ENCODE measurements at regions not wholly inside any gene's neighbourhood (a gene's known extent, or its start where the extent isn't known, plus 50 kb on each side); places are given as distances from the start of the nearest gene placed in this dataset.
A peak's percentile ranks its signal among the peaks of the same experiment; 100 is the strongest.

DNA sequence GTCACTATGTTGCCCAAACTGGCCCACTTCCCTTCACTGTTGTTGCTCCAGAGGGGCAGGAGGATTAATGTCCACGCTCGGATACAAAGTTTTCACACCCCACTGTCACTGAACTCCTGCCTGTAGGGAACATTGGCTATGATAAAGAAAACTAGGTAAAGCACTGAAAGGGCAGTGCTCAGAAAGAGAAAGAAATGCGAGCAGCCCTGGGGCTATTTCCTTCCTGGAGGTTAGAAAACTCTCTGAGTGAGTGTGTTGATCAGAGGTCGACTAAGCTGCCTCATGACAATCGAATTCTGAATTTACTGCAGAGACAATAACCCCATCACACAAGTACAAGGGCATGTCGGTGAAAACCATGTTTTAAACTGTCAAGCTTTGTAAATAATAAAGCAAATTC, 227.2 kb upstream of the PITRM1 start:
- Histone ChIP-seq H3K4me3 (ENCODE audit: low read depth, low read length) (no peak overlapping the region), H3K27me3 (ENCODE audit: control insufficient read depth, insufficient read depth, low read length) (no peaks in the 10 kb centered on the region), H3K4me1 (ENCODE audit: control insufficient read depth, insufficient read depth, low read length, poor library complexity, severe bottlenecking) (no peaks in the 10 kb centered on the region), H3K27ac (ENCODE audit: insufficient read depth, low read length, poor library complexity, severe bottlenecking) (no peak overlapping the region), H3K9me3 (ENCODE audit: control insufficient read depth in 2 of 2, low read length in 2 of 2) (no peaks in the 10 kb centered on the region), H3K36me3 (ENCODE audit: control insufficient read depth, insufficient read depth, low read length) (no peaks in the 10 kb centered on the region)
- DNase-seq = no peak
- Mint-ChIP-seq H3K27ac (no peak overlapping the region), H3K4me3 (no peak overlapping the region), H3K27me3 (peaks cover 14% of the 10 kb centered on the region), H3K36me3 (no peaks in the 10 kb centered on the region), H3K4me1 (no peaks in the 10 kb centered on the region), H3K9me3 (peaks cover 0 to 1% (median 0%) of the 10 kb centered on the region in 7 donors)
- ATAC-seq (ENCODE audit: low read depth in 2 of 2) = no peak

GRCh38 chr10:3398825-3399646, 226.5 kb upstream of the PITRM1 start:
- Histone ChIP-seq H3K9me3 (ENCODE audit: control insufficient read depth in 2 of 2, low read length in 2 of 2) (no peaks in the 10 kb centered on the region), H3K36me3 (ENCODE audit: control insufficient read depth, insufficient read depth, low read length) (no peaks in the 10 kb centered on the region), H3K4me3 (ENCODE audit: low read depth, low read length) (no peak overlapping the region), H3K27ac (ENCODE audit: insufficient read depth, low read length, poor library complexity, severe bottlenecking) (no peak overlapping the region), H3K27me3 (ENCODE audit: control insufficient read depth, insufficient read depth, low read length) (no peaks in the 10 kb centered on the region), H3K4me1 (ENCODE audit: control insufficient read depth, insufficient read depth, low read length, poor library complexity, severe bottlenecking) (no peaks in the 10 kb centered on the region)
- Mint-ChIP-seq H3K9me3 (peaks cover 0 to 6% (median 0%) of the 10 kb centered on the region in 7 donors), H3K4me1 (no peaks in the 10 kb centered on the region), H3K27ac (no peak overlapping the region), H3K4me3 (no peak overlapping the region), H3K36me3 (no peaks in the 10 kb centered on the region), H3K27me3 (peaks cover 14% of the 10 kb centered on the region)
- no peak for ATAC-seq (ENCODE audit: low read depth in 2 of 2)
- no peak for DNase-seq

DNA sequence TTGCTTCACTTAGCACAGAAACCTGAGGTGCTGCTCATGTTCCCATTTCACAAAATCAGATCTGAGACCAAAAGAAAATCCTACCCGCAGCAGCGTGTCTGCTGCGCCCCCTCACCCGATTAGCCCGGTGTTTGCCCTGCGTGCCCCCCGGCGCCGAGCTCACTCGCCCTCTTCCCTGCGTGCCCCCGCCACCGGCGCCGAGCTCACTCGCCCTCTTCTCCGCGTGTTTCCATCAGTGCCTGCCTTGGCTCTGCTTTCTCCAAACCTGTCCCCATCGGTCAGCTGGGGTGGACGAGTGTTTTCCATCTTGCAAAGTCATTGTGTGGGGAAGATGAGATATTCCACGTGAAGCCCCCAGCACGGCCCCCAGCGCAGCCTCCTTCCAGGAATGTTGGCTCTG, 225.3 kb upstream of the PITRM1 start:
- DNase-seq (no peak), ATAC-seq (ENCODE audit: low read depth in 2 of 2) (no peak)
- Histone ChIP-seq H3K4me3 (ENCODE audit: low read depth, low read length) (no peak overlapping the region), H3K9me3 (ENCODE audit: control insufficient read depth in 2 of 2, low read length in 2 of 2) (no peaks in the 10 kb centered on the region), H3K27ac (ENCODE audit: insufficient read depth, low read length, poor library complexity, severe bottlenecking) (no peak overlapping the region), H3K27me3 (ENCODE audit: control insufficient read depth, insufficient read depth, low read length) (no peaks in the 10 kb centered on the region), H3K36me3 (ENCODE audit: control insufficient read depth, insufficient read depth, low read length) (no peaks in the 10 kb centered on the region), H3K4me1 (ENCODE audit: control insufficient read depth, insufficient read depth, low read length, poor library complexity, severe bottlenecking) (no peaks in the 10 kb centered on the region)
- Mint-ChIP-seq H3K27ac (no peak overlapping the region), H3K27me3 (peaks cover 12% of the 10 kb centered on the region), H3K4me1 (no peaks in the 10 kb centered on the region), H3K36me3 (no peaks in the 10 kb centered on the region), H3K4me3 (no peak overlapping the region), H3K9me3 (peaks cover 0 to 6% (median 0%) of the 10 kb centered on the region in 7 donors)

DNA sequence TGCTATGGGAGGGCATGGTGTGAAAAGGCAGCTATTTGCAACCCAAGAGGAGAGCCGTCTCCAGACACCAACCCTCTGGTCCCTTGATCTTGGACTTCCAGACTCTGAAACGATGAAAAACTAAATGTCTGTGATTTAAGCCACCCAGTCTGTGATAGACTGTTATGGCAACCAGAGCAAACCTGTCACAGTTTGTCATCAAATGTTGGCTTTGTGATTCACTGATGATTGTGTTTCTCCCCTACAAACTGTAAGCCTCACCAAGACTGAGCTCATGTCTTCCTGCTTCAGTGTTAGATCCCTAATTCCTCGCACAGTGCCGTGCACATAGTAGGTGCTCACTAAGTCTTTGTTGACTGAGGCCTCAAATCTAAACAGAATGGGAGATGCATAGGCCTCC, 224.6 kb upstream of the PITRM1 start:
- ATAC-seq (ENCODE audit: low read depth in 2 of 2) (no peak), DNase-seq (no peak)
- H3K4me3 ChIP-seq (ENCODE audit: low read depth, low read length) = no peak overlapping the region
- H3K4me1 ChIP-seq (ENCODE audit: control insufficient read depth, insufficient read depth, low read length, poor library complexity, severe bottlenecking) = no peaks in the 10 kb centered on the region
- no peaks in the 10 kb centered on the region for H3K36me3 ChIP-seq (ENCODE audit: control insufficient read depth, insufficient read depth, low read length)
- H3K9me3 ChIP-seq (ENCODE audit: control insufficient read depth in 2 of 2, low read length in 2 of 2) = no peaks in the 10 kb centered on the region
- Mint-ChIP-seq H3K36me3 (no peaks in the 10 kb centered on the region), H3K27ac (peak overlapping the region in 1 of 3 donors; percentile 43), H3K4me3 (no peak overlapping the region), H3K4me1 (no peaks in the 10 kb centered on the region), H3K27me3 (peaks cover 9% of the 10 kb centered on the region), H3K9me3 (peaks cover 0 to 6% (median 0%) of the 10 kb centered on the region in 7 donors)
- no peak overlapping the region for H3K27ac ChIP-seq (ENCODE audit: insufficient read depth, low read length, poor library complexity, severe bottlenecking)
- no peaks in the 10 kb centered on the region for H3K27me3 ChIP-seq (ENCODE audit: control insufficient read depth, insufficient read depth, low read length)

GRCh38 chr10:3396116-3396515, 223.5 kb upstream of the PITRM1 start:
- Mint-ChIP-seq H3K4me1 (no peaks in the 10 kb centered on the region), H3K4me3 (no peak overlapping the region), H3K9me3 (peaks cover 0 to 6% (median 0%) of the 10 kb centered on the region in 7 donors), H3K27ac (no peak overlapping the region), H3K27me3 (peaks cover 5% of the 10 kb centered on the region), H3K36me3 (no peaks in the 10 kb centered on the region)
- Histone ChIP-seq H3K4me3 (ENCODE audit: low read depth, low read length) (no peak overlapping the region), H3K27me3 (ENCODE audit: control insufficient read depth, insufficient read depth, low read length) (no peaks in the 10 kb centered on the region), H3K36me3 (ENCODE audit: control insufficient read depth, insufficient read depth, low read length) (no peaks in the 10 kb centered on the region), H3K4me1 (ENCODE audit: control insufficient read depth, insufficient read depth, low read length, poor library complexity, severe bottlenecking) (no peaks in the 10 kb centered on the region), H3K27ac (ENCODE audit: insufficient read depth, low read length, poor library complexity, severe bottlenecking) (no peak overlapping the region), H3K9me3 (ENCODE audit: control insufficient read depth in 2 of 2, low read length in 2 of 2) (no peaks in the 10 kb centered on the region)
- ATAC-seq (ENCODE audit: low read depth in 2 of 2) (no peak), DNase-seq (no peak)

GRCh38 chr10:3395458-3395861, 222.9 kb upstream of the PITRM1 start:
- Histone ChIP-seq H3K27me3 (ENCODE audit: control insufficient read depth, insufficient read depth, low read length) (no peaks in the 10 kb centered on the region), H3K9me3 (ENCODE audit: control insufficient read depth in 2 of 2, low read length in 2 of 2) (no peaks in the 10 kb centered on the region), H3K4me1 (ENCODE audit: control insufficient read depth, insufficient read depth, low read length, poor library complexity, severe bottlenecking) (no peaks in the 10 kb centered on the region), H3K36me3 (ENCODE audit: control insufficient read depth, insufficient read depth, low read length) (no peaks in the 10 kb centered on the region), H3K27ac (ENCODE audit: insufficient read depth, low read length, poor library complexity, severe bottlenecking) (no peak overlapping the region), H3K4me3 (ENCODE audit: low read depth, low read length) (no peak overlapping the region)
- no peak for DNase-seq
- no peaks in the 10 kb centered on the region for H3K36me3 Mint-ChIP-seq
- no peak overlapping the region for H3K4me3 Mint-ChIP-seq
- no peak for ATAC-seq (ENCODE audit: low read depth in 2 of 2)
- peaks cover 5% of the 10 kb centered on the region for H3K27me3 Mint-ChIP-seq
- peaks cover 0 to 6% (median 0%) of the 10 kb centered on the region in 7 donors for H3K9me3 Mint-ChIP-seq
- H3K4me1 Mint-ChIP-seq = no peaks in the 10 kb centered on the region
- H3K27ac Mint-ChIP-seq = no peak overlapping the region

DNA sequence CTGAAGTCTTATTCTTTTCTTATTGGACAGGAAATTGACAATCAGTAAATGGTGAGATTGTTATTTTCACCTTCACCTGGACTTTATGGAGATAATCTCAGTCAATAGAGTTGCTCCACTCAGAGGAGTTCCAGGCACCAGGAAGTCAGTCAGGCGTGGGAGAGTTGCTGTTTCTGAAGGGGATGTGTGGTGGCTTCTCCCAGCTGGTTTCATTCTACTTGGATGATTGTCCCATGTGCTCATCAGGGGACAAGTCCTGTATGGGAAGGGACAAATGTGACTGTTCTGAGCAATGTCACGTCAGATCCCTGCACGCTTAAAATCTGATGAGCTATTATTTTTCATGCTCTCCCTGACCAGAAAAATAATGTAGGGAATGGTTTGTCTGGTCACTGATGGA, 222.5 kb upstream of the PITRM1 start:
- H3K36me3 ChIP-seq (ENCODE audit: control insufficient read depth, insufficient read depth, low read length) = no peaks in the 10 kb centered on the region
- H3K4me1 ChIP-seq (ENCODE audit: control insufficient read depth, insufficient read depth, low read length, poor library complexity, severe bottlenecking) = no peaks in the 10 kb centered on the region
- H3K27me3 ChIP-seq (ENCODE audit: control insufficient read depth, insufficient read depth, low read length) = no peaks in the 10 kb centered on the region
- Mint-ChIP-seq H3K36me3 (no peaks in the 10 kb centered on the region), H3K27me3 (peaks cover 5% of the 10 kb centered on the region), H3K9me3 (peaks cover 0 to 6% (median 0%) of the 10 kb centered on the region in 7 donors), H3K4me1 (no peaks in the 10 kb centered on the region), H3K4me3 (no peak overlapping the region), H3K27ac (no peak overlapping the region)
- H3K9me3 ChIP-seq (ENCODE audit: control insufficient read depth in 2 of 2, low read length in 2 of 2) = no peaks in the 10 kb centered on the region
- DNase-seq = no peak
- no peak overlapping the region for H3K4me3 ChIP-seq (ENCODE audit: low read depth, low read length)
- H3K27ac ChIP-seq (ENCODE audit: insufficient read depth, low read length, poor library complexity, severe bottlenecking) = no peak overlapping the region
- no peak for ATAC-seq (ENCODE audit: low read depth in 2 of 2)

GRCh38 chr10:3393958-3394357, 221.4 kb upstream of the PITRM1 start:
- H3K27me3 ChIP-seq (ENCODE audit: control insufficient read depth, insufficient read depth, low read length) = no peaks in the 10 kb centered on the region
- no peaks in the 10 kb centered on the region for H3K36me3 ChIP-seq (ENCODE audit: control insufficient read depth, insufficient read depth, low read length)
- ATAC-seq (ENCODE audit: low read depth in 2 of 2) (no peak), DNase-seq (no peak)
- H3K9me3 ChIP-seq (ENCODE audit: control insufficient read depth in 2 of 2, low read length in 2 of 2) = no peaks in the 10 kb centered on the region
- no peaks in the 10 kb centered on the region for H3K4me1 ChIP-seq (ENCODE audit: control insufficient read depth, insufficient read depth, low read length, poor library complexity, severe bottlenecking)
- no peak overlapping the region for H3K4me3 ChIP-seq (ENCODE audit: low read depth, low read length)
- Mint-ChIP-seq H3K9me3 (peaks cover 0 to 6% (median 0%) of the 10 kb centered on the region in 7 donors), H3K27ac (no peak overlapping the region), H3K36me3 (no peaks in the 10 kb centered on the region), H3K27me3 (peaks cover 5% of the 10 kb centered on the region), H3K4me3 (no peak overlapping the region), H3K4me1 (no peaks in the 10 kb centered on the region)
- H3K27ac ChIP-seq (ENCODE audit: insufficient read depth, low read length, poor library complexity, severe bottlenecking) = no peak overlapping the region
